ENCODE measurements at regions not wholly inside any gene's neighbourhood (a gene's known extent, or its start where the extent isn't known, plus 50 kb on each side); places are given as distances from the start of the nearest gene placed in this dataset.

DNA sequence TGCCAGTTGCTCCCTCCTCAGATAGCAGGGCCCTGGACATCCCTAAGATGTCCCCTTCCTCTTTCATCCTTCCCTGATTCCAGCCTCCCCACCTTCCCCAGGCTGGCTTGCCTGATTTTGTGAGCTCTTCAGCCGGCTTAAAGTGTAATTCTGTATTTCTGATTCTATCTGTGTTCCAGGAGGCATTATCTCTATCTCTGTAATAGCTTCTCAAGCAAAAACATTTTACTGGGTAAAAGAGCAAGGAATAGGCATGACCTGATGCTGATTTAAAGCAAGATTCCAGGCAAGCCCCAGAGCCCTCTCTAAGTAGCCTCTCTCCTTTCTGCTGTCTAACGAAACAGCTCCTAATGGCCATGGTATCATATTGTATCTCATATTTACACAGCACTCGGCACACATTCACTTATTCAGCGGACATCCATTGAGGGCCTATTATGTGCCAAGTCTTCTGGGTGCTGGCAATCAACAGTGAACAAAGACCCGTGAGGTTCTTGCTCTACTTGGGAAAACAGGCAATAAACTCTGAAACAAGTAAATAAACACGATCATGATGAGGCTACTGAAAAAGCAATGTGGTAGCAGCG is 100.9 kb upstream of the MSX2 start:
- DNase-seq (ENCODE audit: low spot score in 2 of 2) = no peak
- Histone ChIP-seq H3K4me1 (peaks cover 0 to 6% (median 0%) of the 10 kb centered on the region in 4 donors), H3K27ac (no peak overlapping the region), H3K4me3 (no peak overlapping the region), H3K36me3 (no peaks in the 10 kb centered on the region), H3K27me3 (no peaks in the 10 kb centered on the region), H3K9me3 (no peaks in the 10 kb centered on the region)
- no peak for TF ChIP-seq POLR2A (IDR thresholded peaks at IDR 0.05)
- TF ChIP-seq EP300 (IDR thresholded peaks at IDR 0.05) = no peak
- TF ChIP-seq CTCF (IDR thresholded peaks at IDR 0.05) = no peak
- 71 to 79% methylated on average over 7 of the region's 7 CpGs for WGBS, 2 donors

DNA sequence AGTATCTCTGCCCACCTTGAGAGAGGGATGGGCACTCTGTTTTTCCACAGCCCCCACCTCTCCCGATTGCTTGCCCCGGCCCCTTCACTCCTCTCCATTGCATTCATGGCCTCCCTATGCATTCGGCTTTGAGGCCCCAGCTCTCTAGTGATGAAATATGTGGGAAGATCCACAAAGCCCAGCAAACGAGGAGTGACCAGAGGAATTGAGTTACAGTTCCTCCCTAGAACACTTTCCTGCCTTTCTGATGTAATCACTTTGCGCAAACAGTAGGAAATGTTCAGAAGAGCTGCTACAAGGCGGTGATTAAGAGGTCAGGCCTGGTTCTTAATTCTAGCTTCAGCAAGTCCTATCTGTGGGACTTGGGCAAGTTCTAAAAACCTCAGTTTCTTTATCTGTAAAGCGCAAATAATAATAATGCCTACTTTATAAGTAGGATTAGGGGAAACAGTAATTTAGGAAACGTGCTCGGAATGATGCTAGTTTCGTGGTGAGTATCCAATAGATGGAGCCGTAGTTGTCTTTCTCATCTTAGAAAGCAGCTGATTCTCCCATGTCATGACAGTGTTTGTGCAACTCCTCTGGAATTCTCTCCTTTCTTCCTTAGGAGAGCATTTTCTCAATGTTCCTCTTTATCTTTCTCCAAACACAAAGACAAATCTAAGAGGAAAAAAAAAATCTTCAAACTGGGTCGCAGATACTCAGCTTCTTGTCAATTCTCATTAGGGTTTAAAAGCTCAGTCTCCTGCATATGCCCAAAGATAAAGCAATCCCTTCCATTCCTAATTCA is 99.5 kb upstream of the MSX2 start:
- no peak for TF ChIP-seq EP300 (IDR thresholded peaks at IDR 0.05)
- TF ChIP-seq CTCF (IDR thresholded peaks at IDR 0.05) = no peak
- TF ChIP-seq POLR2A (IDR thresholded peaks at IDR 0.05) = no peak
- peaks cover 0 to 6% (median 0%) of the 10 kb centered on the region in 4 donors for H3K4me1 ChIP-seq
- no peak overlapping the region for H3K27ac ChIP-seq
- H3K36me3 ChIP-seq = no peaks in the 10 kb centered on the region
- H3K27me3 ChIP-seq = no peaks in the 10 kb centered on the region
- no peak for DNase-seq (ENCODE audit: low spot score in 2 of 2)
- H3K9me3 ChIP-seq = no peaks in the 10 kb centered on the region
- 72 to 74% methylated on average over 12 of the region's 12 CpGs for WGBS, 2 donors
- H3K4me3 ChIP-seq = no peak overlapping the region

GRCh38 chr5:174625591-174626350 is 98.6 kb upstream of the MSX2 start:
- DNase-seq (ENCODE audit: low spot score in 2 of 2) = no peak
- no peaks in the 10 kb centered on the region for H3K36me3 ChIP-seq
- TF ChIP-seq EP300 (IDR thresholded peaks at IDR 0.05) = no peak
- no peak for TF ChIP-seq CTCF (IDR thresholded peaks at IDR 0.05)
- no peak for TF ChIP-seq POLR2A (IDR thresholded peaks at IDR 0.05)
- no peaks in the 10 kb centered on the region for H3K27me3 ChIP-seq
- 23 to 30% methylated on average over 11 of the region's 11 CpGs for WGBS, 2 donors
- peak overlapping the region in 1 of 4 donors; percentile 36 for H3K27ac ChIP-seq
- peak overlapping the region in 1 of 4 donors; percentile 12 for H3K4me3 ChIP-seq
- peaks cover 0 to 6% (median 0%) of the 10 kb centered on the region in 4 donors for H3K4me1 ChIP-seq
- no peaks in the 10 kb centered on the region for H3K9me3 ChIP-seq

- H3K4me1 ChIP-seq = peaks cover 0 to 6% (median 0%) of the 10 kb centered on the region in 4 donors
- H3K36me3 ChIP-seq = no peaks in the 10 kb centered on the region
- 33 to 38% methylated on average over 7 of the region's 7 CpGs for WGBS, 2 donors
- no peak for DNase-seq (ENCODE audit: low spot score in 2 of 2)
- TF ChIP-seq CTCF (IDR thresholded peaks at IDR 0.05) (no peak), POLR2A (IDR thresholded peaks at IDR 0.05) (no peak), EP300 (IDR thresholded peaks at IDR 0.05) (no peak)
- no peak overlapping the region for H3K4me3 ChIP-seq
- no peaks in the 10 kb centered on the region for H3K27me3 ChIP-seq
- H3K27ac ChIP-seq = peak overlapping the region in 1 of 4 donors; percentile 36
- no peaks in the 10 kb centered on the region for H3K9me3 ChIP-seq
Observed at GRCh38 chr5:174626369-174626920, 97.9 kb upstream of the MSX2 start.

Measured in tibial nerve (tissue), 4 donors.